HTR-8/SVneo (cell line): ENCODE measurements at regions not wholly inside any gene's neighbourhood (a gene's known extent, or its start where the extent isn't known, plus 50 kb on each side); places are given as distances from the start of the nearest gene placed in this dataset.
"Not testable (repeated sequence)": the region's sequence is repeated elsewhere in the genome, so short reads cannot be mapped to it uniquely, and the experiment has no call there.

ENCODE experiments used
- DNase-seq: peaks from one replicate; pipeline ENCODE4 v3.0.0; 2011; ENCODE audit warnings: low spot score, mixed read lengths; ENCODE audit not compliant: insufficient read length
- FAIRE-seq: peaks from 2 replicates; lab custom pipeline; 2011; peaks lifted over from hg19 to GRCh38; lab: Jason Lieb, UNC

GRCh38 chr4:54993473-54994026 is 131.8 kb downstream of the KDR start:
- DNase-seq, FAIRE-seq: not testable (repeated sequence)

- no peak for FAIRE-seq
- no peak for DNase-seq
Measured at GRCh38 chr4:54992266-54992665, 133.1 kb downstream of the KDR start.

DNA sequence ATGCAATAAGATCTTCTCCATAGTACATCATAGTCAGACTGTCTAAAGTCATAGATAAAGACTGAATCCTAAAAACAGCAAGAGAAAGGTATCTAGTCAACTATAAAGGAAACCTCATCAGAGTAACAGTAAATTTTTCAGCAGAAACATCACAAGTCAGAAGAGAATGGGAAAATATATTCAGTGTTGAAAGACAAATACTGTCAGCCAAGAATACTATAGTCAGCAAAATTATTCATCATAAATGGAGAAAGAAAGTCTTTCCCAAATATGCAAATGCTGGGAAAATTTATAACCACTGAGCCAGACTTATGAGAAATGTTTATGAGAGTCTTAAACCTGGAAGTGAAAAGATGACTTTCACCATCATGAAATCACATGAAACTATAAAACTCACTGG is 136.7 kb downstream of the KDR start:
- FAIRE-seq, result no peak
- no peak for DNase-seq

DNA sequence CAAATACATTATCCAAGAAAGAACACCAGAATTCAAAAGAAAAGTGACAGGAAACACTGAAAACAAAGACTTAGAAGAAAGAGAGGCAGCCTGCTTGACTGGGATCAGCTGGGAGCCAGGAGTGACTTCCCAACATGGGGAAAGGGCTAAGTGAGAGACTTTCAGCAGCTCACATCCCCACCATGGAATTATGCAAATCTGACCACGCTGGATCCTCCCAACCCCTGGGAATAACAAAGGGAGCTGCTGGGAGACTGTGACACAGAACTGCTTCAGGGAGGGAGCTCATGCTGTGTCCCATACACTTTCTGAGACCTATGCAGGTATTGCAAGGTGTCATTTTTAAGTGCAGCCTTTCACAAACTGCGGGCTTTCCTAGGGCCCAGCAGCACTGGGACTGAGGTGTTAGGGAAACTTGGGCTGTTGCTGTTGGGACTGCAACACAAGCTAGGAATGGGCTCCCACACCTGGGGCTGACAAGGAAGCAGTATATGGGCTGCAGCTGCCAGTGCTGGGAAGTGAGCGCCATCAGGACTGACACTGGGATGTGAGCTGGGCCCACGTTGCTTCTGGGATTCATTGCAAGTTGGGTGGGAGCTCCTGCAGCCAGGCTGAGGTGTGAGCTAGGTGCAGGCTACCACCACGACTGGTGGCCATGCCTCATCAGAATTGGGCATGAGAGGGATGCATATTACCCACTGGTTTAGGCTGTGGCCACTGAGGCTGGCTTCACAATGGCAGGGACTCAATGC is 139.1 kb downstream of the KDR start:
- DNase-seq, result no peak
- no peak for FAIRE-seq

DNA sequence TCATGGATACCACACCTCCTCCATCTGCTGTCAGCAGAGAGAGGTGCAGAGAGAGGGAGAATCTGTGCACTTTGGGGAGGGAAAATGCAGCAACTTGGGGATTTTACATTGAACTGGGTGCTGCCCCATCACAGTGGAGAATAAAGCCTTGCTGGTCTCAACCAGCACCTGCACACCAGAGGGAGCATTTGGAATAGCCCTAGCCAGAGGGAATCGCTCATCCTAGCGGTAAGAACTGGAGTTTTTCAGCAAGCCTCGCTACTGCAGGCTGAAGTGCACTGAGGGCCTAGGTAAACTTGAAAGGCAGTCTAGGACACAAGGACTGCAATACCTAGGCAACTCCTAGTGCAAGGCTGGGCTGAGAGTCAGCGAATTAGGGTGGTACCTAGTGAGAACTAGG is 148.7 kb downstream of the KDR start:
- no peak for FAIRE-seq
- DNase-seq, result no peak

- DNase-seq (no peak), FAIRE-seq (no peak)
Measured at GRCh38 chr4:54976031-54976430, 149.4 kb downstream of the KDR start.

GRCh38 chr4:54973784-54974183 is 151.6 kb downstream of the KDR start:
- DNase-seq (no peak), FAIRE-seq (no peak)

DNA sequence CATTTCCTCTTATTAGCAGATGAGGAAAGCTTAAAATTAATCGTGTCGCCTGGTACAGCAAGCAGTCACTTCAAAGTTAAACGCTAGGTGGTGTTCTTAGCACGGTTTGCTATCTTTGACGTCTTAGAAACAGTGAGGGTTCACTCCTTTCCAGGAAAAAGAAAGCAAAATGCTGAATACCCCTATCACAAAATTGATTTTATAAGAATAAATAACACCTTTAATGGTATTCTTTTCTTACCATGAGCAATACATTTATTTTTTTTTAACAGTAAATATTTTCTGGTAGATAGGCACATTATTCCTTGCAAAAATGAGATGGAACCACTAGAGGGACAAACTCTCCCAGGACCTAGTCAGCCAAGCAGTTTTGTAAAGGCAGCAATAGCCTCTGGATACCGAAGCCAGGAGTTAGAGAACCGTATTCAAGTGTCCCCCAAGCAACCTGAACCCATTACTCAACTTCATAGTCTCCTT is 153.9 kb downstream of the KDR start:
- DNase-seq, result peak; percentile 14
- no peak for FAIRE-seq

- DNase-seq, result no peak
- FAIRE-seq, result no peak
Measured at GRCh38 chr4:54967289-54967688, 158.1 kb downstream of the KDR start.

GRCh38 chr4:54961357-54961975 is 163.9 kb downstream of the KDR start:
- FAIRE-seq, result no peak
- peak; percentile 11 for DNase-seq

GRCh38 chr4:54959651-54960116 is 165.7 kb downstream of the KDR start:
- DNase-seq, result no peak
- no peak for FAIRE-seq

- no peak for DNase-seq
- FAIRE-seq, result no peak
Measured at GRCh38 chr4:54959131-54959530, 166.3 kb downstream of the KDR start.

DNA sequence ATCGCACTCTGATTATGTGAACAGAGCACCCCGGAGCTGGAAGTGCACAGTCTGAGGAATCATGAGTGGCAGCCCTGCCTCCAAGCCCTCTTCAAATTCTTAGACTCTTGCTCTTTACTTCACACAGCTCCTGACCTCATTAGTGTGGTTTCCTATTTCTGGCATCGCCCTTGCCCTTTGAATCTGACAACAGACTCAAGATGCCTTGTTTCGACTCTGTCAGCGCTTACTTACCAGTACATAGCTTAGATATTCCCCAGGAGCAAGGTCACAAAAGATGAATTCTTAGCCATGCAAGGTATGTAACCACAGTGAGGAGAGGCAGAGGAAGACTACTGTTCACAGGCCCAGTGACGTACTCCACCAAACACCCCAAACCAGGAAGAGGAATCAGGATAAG is 167.2 kb downstream of the KDR start:
- FAIRE-seq (no peak), DNase-seq (no peak)

DNA sequence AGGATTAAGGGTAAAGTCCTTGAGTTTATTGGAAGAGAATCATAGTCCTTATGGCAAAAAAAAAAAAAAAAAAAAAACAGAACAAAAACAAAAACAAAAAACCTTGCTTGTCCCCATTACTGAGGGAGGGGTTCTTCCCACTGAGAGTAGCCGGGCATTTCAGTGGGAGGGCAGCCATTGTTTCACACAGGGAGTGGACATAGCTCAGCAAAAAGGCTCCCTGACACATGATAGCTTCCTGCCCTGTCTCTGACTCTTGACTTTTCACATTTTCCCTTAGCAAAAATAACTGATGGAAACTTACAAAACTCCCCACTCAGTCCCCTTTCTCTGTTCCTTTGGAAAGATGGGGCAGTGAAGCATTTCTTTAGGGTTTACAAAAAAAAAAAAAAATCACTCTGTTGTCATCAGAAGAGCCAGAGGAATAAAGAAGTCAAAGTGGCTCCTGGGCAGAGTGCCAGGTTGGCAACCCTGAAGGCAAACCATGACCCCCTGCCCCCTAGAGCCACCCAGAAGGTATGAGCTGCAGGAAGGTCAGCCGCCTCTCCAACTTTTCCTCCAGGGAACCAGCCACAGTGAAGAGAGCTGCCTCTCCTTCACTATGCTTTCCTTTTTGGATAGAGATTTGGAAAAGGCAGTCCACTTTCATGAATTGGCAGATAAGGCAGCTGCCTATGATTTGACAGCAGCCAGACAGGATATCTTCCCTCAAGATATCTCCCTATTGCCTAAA is 170.6 kb downstream of the KDR start:
- FAIRE-seq (no peak), DNase-seq (no peak)

GRCh38 chr4:54946741-54947140 is 178.7 kb downstream of the KDR start:
- FAIRE-seq (no peak), DNase-seq (no peak)

GRCh38 chr4:54945838-54946237 is 179.6 kb downstream of the KDR start:
- FAIRE-seq, result no peak
- DNase-seq, result no peak

DNA sequence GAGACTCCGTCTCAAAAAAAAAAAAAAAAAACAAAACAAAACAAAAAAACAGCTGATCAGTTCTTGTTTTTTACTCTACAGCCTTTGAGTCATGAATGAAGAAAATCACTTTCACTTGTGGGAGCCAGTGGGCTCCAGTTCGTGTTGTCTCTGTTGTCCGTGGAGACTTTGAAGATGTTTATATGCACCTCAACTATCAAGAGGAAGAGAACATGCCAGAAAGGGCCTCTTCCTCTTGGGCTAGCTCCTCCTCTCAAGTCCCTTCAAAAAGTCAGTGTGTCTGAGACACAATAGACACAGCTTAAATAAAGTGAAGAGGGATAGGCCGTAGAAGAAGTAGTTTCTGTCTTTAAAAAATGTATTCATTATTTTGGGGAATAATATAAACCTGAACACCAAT is 182.7 kb downstream of the KDR start:
- DNase-seq (no peak), FAIRE-seq (no peak)

- FAIRE-seq (no peak), DNase-seq (no peak)
Measured at GRCh38 chr4:54941994-54942552, 183.3 kb downstream of the KDR start.

DNA sequence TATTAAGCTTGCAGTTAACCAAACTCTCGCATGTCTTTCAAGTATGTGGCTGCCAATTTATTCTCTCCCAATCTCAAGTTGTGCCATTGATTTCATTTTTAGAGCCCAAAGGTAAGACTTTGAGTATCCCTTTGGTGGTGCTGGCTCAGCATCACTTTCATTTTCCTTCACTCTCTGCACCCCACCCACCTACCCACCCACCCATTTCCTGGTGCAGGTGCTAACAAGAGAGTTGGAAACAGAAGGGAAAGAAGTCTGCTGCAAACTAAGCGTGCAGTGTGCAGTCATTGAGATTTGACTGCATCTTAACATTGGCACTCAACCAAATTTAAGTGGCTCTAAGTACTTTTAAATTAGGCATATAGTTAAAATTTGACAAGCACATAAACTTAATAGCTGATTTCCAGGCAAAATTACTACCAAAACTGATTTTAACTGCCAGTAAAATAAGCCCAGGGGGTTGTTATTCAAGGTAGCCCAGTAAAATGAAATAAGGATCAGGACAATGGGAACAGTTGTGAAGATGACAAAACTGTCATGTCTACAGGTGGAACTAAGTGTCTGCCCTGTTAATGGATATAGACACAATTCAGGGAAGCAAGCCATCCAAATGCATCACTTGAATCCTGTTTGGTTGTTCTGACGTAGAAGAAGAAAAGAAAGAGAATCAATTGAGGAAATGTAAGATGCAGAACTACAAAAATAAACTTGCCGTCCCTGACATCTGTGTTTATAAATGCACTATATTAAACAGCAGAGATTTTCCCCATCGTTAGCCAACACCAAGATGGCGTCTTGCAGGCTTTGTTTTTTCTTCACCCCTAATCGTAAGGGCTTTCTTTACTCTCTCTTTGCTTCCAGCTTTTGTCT is 184.2 kb downstream of the KDR start:
- no peak for FAIRE-seq
- no peak for DNase-seq

DNA sequence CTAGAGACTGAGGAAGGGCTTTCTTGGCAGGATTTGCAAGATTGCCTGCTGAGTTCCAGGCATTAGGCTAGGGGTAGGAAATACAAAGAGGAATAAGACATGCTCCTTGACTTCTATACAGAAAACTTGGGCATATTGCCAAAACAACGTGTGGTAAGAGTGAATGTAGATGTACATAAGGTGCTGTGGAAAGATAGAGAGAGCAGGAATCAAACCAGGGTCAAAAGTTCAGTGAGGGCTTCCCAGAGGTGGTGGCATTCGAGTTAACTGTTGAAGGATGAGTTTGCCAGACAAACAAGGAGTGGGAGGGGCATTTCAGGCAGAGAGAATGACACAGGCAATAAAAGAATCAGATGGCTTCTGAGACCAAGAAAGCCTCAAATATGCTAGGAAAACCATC is 187.9 kb downstream of the KDR start:
- DNase-seq, result no peak
- FAIRE-seq, result no peak
